ENCODE measurements at regions not wholly inside any gene's neighbourhood (a gene's known extent, or its start where the extent isn't known, plus 50 kb on each side); places are given as distances from the start of the nearest gene placed in this dataset.
"Not testable (repeated sequence)": the region's sequence is repeated elsewhere in the genome, so short reads cannot be mapped to it uniquely, and the experiment has no call there.

DNA sequence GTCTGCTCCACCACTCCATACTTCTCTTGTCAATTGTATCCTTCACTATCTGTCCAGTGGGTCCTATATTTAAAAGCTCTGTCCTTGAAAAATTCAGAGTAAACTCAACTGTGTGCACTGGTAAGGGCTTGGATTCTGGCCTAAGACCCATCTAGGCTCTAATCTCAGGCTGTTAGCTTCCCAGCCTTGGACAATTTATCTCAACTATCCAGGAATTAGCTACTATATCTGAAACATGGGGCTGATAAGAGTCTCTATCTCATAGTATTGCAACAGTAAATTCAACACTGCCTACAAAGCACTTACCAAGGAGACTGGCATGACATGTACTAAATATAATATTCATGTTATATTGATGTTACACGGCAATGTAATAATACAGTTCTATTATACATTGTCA, 303.4 kb downstream of the XPNPEP1 start:
- Mint-ChIP-seq H3K4me3 (no peak overlapping the region), H3K9me3 (peaks cover 8% of the 10 kb centered on the region), H3K27me3 (no peaks in the 10 kb centered on the region), H3K27ac (ENCODE audit: low read depth) (no peak overlapping the region), H3K4me1 (no peaks in the 10 kb centered on the region), H3K36me3 (ENCODE audit: insufficient read depth) (no peaks in the 10 kb centered on the region)
- no peak for ATAC-seq (replicated peaks; ENCODE audit: extremely low read depth, poor library complexity, severe bottlenecking)
- DNase-seq (ENCODE audit: low spot score in 2 of 2): no peak

- no peaks in the 10 kb centered on the region for H3K27me3 Mint-ChIP-seq
- no peak for DNase-seq (ENCODE audit: low spot score in 2 of 2)
- H3K9me3 Mint-ChIP-seq: peaks cover 8% of the 10 kb centered on the region
- no peaks in the 10 kb centered on the region for H3K36me3 Mint-ChIP-seq (ENCODE audit: insufficient read depth)
- ATAC-seq (replicated peaks; ENCODE audit: extremely low read depth, poor library complexity, severe bottlenecking): no peak
- H3K27ac Mint-ChIP-seq (ENCODE audit: low read depth): no peak overlapping the region
- H3K4me1 Mint-ChIP-seq: no peaks in the 10 kb centered on the region
- no peak overlapping the region for H3K4me3 Mint-ChIP-seq
Measured at GRCh38 chr10:109618748-109619147, 304.6 kb downstream of the XPNPEP1 start.

- Mint-ChIP-seq H3K36me3 (ENCODE audit: insufficient read depth) (no peaks in the 10 kb centered on the region), H3K4me3 (no peak overlapping the region), H3K27ac (ENCODE audit: low read depth) (no peak overlapping the region), H3K27me3 (no peaks in the 10 kb centered on the region), H3K9me3 (peaks cover 8% of the 10 kb centered on the region), H3K4me1 (no peaks in the 10 kb centered on the region)
- ATAC-seq (replicated peaks; ENCODE audit: extremely low read depth, poor library complexity, severe bottlenecking): no peak
- no peak for DNase-seq (ENCODE audit: low spot score in 2 of 2)
Measured at GRCh38 chr10:109618301-109618700, 305.0 kb downstream of the XPNPEP1 start.

- Mint-ChIP-seq H3K4me1 (no peaks in the 10 kb centered on the region), H3K27ac (ENCODE audit: low read depth) (no peak overlapping the region), H3K9me3 (peaks cover 8% of the 10 kb centered on the region), H3K27me3 (no peaks in the 10 kb centered on the region), H3K36me3 (ENCODE audit: insufficient read depth) (no peaks in the 10 kb centered on the region), H3K4me3 (no peak overlapping the region)
- DNase-seq (ENCODE audit: low spot score in 2 of 2) (no peak), ATAC-seq (replicated peaks; ENCODE audit: extremely low read depth, poor library complexity, severe bottlenecking) (no peak)
Measured at GRCh38 chr10:109616359-109616980, 306.8 kb downstream of the XPNPEP1 start.

DNA sequence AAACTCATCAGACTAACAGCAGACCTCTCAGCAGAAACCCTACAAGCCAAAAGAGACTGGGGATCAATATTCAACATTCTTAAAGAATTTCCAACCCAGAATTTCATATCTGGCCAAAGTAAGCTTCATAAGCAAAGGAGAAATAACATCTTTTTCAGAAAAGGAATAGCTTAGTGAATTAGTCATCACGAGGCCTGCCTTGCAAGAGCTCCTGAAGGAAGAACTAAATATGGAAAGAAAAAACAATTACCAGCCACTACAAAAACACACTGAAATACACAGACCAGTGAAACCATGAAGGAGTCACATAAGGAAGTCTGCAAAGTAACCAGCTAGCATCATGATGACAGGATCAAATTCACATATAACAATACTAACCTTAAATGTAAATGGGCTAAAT, 328.0 kb downstream of the XPNPEP1 start:
- not testable (repeated sequence) for H3K4me1 Mint-ChIP-seq; H3K27ac Mint-ChIP-seq (ENCODE audit: low read depth); H3K27me3 Mint-ChIP-seq; H3K36me3 Mint-ChIP-seq (ENCODE audit: insufficient read depth); H3K4me3 Mint-ChIP-seq; ATAC-seq (replicated peaks; ENCODE audit: extremely low read depth, poor library complexity, severe bottlenecking); DNase-seq (ENCODE audit: low spot score in 2 of 2)
- peaks cover 13% of the 10 kb centered on the region for H3K9me3 Mint-ChIP-seq

DNA sequence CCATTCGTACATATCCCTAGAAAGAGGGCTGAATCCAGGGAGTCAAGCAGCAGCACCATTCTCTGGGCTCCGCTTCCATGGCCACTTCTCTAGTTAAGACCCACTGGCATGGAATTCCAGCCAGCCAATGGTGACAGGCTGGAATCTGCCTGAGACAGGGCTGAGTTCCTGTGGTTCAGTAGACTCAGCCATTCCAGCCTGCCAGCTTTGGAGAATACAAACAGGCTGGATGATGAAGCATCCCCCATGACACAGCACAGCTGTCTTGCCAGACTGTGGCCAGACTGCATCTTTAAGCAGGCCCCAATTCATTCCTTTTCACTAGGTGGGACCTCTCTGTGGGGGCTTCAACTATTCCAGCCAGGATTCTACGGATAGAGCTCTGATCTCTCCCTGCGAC, 329.6 kb downstream of the XPNPEP1 start:
- Mint-ChIP-seq H3K27ac (ENCODE audit: low read depth) (no peak overlapping the region), H3K4me3 (no peak overlapping the region), H3K27me3 (no peaks in the 10 kb centered on the region), H3K36me3 (ENCODE audit: insufficient read depth) (no peaks in the 10 kb centered on the region), H3K9me3 (peaks cover 13% of the 10 kb centered on the region), H3K4me1 (no peaks in the 10 kb centered on the region)
- ATAC-seq (replicated peaks; ENCODE audit: extremely low read depth, poor library complexity, severe bottlenecking) (no peak), DNase-seq (ENCODE audit: low spot score in 2 of 2) (no peak)

DNA sequence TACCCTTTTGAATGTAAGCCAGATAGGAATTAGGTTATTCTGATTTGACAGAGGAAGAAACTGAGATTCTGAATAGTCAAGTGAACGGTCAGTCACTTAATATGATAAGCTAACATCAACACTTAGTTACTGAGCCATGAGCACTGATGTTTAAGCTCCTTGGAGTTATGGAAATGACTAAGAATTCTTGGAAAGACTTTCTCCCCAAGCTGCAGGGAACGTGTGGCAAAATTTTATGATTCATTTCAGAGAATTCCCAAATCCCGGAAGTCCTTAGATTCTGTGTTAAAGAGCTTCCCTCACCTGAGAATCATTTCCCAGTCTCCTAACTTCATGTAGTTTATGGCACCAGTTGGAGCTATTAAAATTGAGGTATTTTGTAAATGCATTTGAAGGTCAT, 330.9 kb downstream of the XPNPEP1 start:
- ATAC-seq (replicated peaks; ENCODE audit: extremely low read depth, poor library complexity, severe bottlenecking) (no peak), DNase-seq (ENCODE audit: low spot score in 2 of 2) (no peak)
- Mint-ChIP-seq H3K27ac (ENCODE audit: low read depth) (no peak overlapping the region), H3K27me3 (no peaks in the 10 kb centered on the region), H3K36me3 (ENCODE audit: insufficient read depth) (no peaks in the 10 kb centered on the region), H3K4me3 (no peak overlapping the region), H3K4me1 (no peaks in the 10 kb centered on the region), H3K9me3 (peaks cover 13% of the 10 kb centered on the region)

GRCh38 chr10:109591601-109592000, 331.7 kb downstream of the XPNPEP1 start:
- no peaks in the 10 kb centered on the region for H3K27me3 Mint-ChIP-seq

GRCh38 chr10:109588259-109588658, 335.1 kb downstream of the XPNPEP1 start:
- Mint-ChIP-seq H3K36me3 (ENCODE audit: insufficient read depth) (no peaks in the 10 kb centered on the region), H3K27me3 (no peaks in the 10 kb centered on the region), H3K4me1 (no peaks in the 10 kb centered on the region), H3K9me3 (peaks cover 5% of the 10 kb centered on the region), H3K27ac (ENCODE audit: low read depth) (no peak overlapping the region), H3K4me3 (no peak overlapping the region)
- DNase-seq (ENCODE audit: low spot score in 2 of 2) (no peak), ATAC-seq (replicated peaks; ENCODE audit: extremely low read depth, poor library complexity, severe bottlenecking) (no peak)

More at GRCh38 chr10:109591601-109592000, 331.7 kb downstream of the XPNPEP1 start:
- Mint-ChIP-seq H3K4me1 (no peaks in the 10 kb centered on the region), H3K4me3 (no peak overlapping the region), H3K27ac (ENCODE audit: low read depth) (no peak overlapping the region), H3K9me3 (peaks cover 13% of the 10 kb centered on the region), H3K36me3 (ENCODE audit: insufficient read depth) (no peaks in the 10 kb centered on the region)
- no peak for DNase-seq (ENCODE audit: low spot score in 2 of 2)
- no peak for ATAC-seq (replicated peaks; ENCODE audit: extremely low read depth, poor library complexity, severe bottlenecking)

DNA sequence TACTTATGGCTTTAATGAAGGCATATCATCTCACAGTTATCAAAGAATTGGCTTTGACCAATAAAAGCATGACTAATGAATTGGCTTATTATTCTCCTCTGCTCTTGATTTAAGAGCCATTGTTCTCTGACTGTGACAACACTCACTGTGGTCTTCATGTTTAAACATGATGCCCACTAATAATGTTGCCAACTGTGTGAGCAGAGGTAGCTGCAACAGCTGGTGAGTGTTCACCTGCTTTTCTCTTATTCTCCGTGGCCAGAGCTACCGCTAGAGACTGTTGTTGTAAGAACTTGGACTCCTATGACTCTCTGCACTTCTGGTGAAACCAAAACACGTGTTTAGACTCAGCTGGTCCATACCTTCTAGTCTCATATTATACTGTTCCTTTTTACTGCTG, 335.9 kb downstream of the XPNPEP1 start:
- no peak for ATAC-seq (replicated peaks; ENCODE audit: extremely low read depth, poor library complexity, severe bottlenecking)
- no peaks in the 10 kb centered on the region for H3K27me3 Mint-ChIP-seq
- no peak for DNase-seq (ENCODE audit: low spot score in 2 of 2)
- H3K36me3 Mint-ChIP-seq (ENCODE audit: insufficient read depth): no peaks in the 10 kb centered on the region
- no peak overlapping the region for H3K27ac Mint-ChIP-seq (ENCODE audit: low read depth)
- no peak overlapping the region for H3K4me3 Mint-ChIP-seq
- H3K4me1 Mint-ChIP-seq: no peaks in the 10 kb centered on the region
- no peaks in the 10 kb centered on the region for H3K9me3 Mint-ChIP-seq

- DNase-seq (ENCODE audit: low spot score in 2 of 2) (no peak), ATAC-seq (replicated peaks; ENCODE audit: extremely low read depth, poor library complexity, severe bottlenecking) (no peak)
- Mint-ChIP-seq H3K4me3 (no peak overlapping the region), H3K27me3 (no peaks in the 10 kb centered on the region), H3K4me1 (no peaks in the 10 kb centered on the region), H3K9me3 (peaks cover 16% of the 10 kb centered on the region), H3K36me3 (ENCODE audit: insufficient read depth) (no peaks in the 10 kb centered on the region), H3K27ac (ENCODE audit: low read depth) (no peak overlapping the region)
Measured at GRCh38 chr10:109556399-109556798, 366.9 kb downstream of the XPNPEP1 start.

- H3K4me1 Mint-ChIP-seq; H3K27ac Mint-ChIP-seq (ENCODE audit: low read depth); H3K4me3 Mint-ChIP-seq; DNase-seq (ENCODE audit: low spot score in 2 of 2); H3K27me3 Mint-ChIP-seq; ATAC-seq (replicated peaks; ENCODE audit: extremely low read depth, poor library complexity, severe bottlenecking); H3K36me3 Mint-ChIP-seq (ENCODE audit: insufficient read depth): not testable (repeated sequence)
- H3K9me3 Mint-ChIP-seq: peaks cover 18% of the 10 kb centered on the region
Measured at GRCh38 chr10:109542050-109542603, 381.2 kb downstream of the XPNPEP1 start.

DNA sequence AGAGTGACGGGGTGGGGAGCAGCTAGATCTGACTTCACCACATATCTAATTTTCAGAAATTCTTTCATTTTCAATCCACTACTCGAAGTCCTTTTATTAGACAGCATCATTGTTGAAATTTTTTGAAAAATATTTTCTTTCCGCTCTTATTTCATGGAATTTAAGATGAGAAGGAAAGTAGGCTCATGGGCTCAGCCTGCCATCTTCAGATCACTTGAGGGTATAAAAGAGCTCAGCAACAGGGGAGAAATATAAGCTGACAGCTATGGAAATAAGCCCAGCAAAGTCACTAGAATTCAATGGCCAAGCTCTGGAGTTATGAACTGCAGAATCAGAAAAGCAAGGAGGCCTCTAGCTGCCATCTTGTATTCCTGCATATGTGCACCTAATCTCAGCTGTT, 389.1 kb downstream of the XPNPEP1 start:
- Mint-ChIP-seq H3K27me3 (no peaks in the 10 kb centered on the region), H3K4me1 (no peaks in the 10 kb centered on the region), H3K27ac (ENCODE audit: low read depth) (no peak overlapping the region), H3K9me3 (peaks cover 23% of the 10 kb centered on the region), H3K36me3 (ENCODE audit: insufficient read depth) (no peaks in the 10 kb centered on the region), H3K4me3 (no peak overlapping the region)
- ATAC-seq (replicated peaks; ENCODE audit: extremely low read depth, poor library complexity, severe bottlenecking) (no peak), DNase-seq (ENCODE audit: low spot score in 2 of 2) (no peak)

Measured in central memory CD8-positive, alpha-beta T cell (primary cell).